ENCODE measurements at regions not wholly inside any gene's neighbourhood (a gene's known extent, or its start where the extent isn't known, plus 50 kb on each side); places are given as distances from the start of the nearest gene placed in this dataset.
"Not testable (repeated sequence)": the region's sequence is repeated elsewhere in the genome, so short reads cannot be mapped to it uniquely, and the experiment has no call there.

- TF ChIP-seq, protein P1, sequence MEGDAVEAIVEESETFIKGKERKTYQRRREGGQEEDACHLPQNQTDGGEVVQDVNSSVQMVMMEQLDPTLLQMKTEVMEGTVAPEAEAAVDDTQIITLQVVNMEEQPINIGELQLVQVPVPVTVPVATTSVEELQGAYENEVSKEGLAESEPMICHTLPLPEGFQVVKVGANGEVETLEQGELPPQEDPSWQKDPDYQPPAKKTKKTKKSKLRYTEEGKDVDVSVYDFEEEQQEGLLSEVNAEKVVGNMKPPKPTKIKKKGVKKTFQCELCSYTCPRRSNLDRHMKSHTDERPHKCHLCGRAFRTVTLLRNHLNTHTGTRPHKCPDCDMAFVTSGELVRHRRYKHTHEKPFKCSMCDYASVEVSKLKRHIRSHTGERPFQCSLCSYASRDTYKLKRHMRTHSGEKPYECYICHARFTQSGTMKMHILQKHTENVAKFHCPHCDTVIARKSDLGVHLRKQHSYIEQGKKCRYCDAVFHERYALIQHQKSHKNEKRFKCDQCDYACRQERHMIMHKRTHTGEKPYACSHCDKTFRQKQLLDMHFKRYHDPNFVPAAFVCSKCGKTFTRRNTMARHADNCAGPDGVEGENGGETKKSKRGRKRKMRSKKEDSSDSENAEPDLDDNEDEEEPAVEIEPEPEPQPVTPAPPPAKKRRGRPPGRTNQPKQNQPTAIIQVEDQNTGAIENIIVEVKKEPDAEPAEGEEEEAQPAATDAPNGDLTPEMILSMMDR (IDR thresholded peaks at IDR 0.05; ENCODE audit: low read depth, low read length, poor library complexity, severe bottlenecking): not testable (repeated sequence)
- TF ChIP-seq EZH2phosphoT487 (IDR thresholded peaks at IDR 0.05; ENCODE audit: borderline replicate concordance, low read length): not testable (repeated sequence)
These were observed 1329.7 kb downstream of the BRD1 start for GRCh38 chr22:48497743-48498520.
